Peyer's patch (tissue), 4 donors: ENCODE measurements at regions not wholly inside any gene's neighbourhood (a gene's known extent, or its start where the extent isn't known, plus 50 kb on each side); places are given as distances from the start of the nearest gene placed in this dataset.

Source experiments
- POLR2A ChIP-seq, 2 donors: fragments of 450-650 bp; IDR thresholded peaks; one replicate each; pipeline ENCODE4 v1.5.1; 2017; ENCODE audit warnings: antibody characterized with exemption in 2 of 2, mild to moderate bottlenecking in 2 of 2, moderate library complexity in 2 of 2
- TF ChIP-seq, protein P1 (sequence below), 6 experiments: fragments of 450-650 bp in 4 of 6; fragments of 200-600 bp in 2 of 6; sonication (generic) in 1 of 6; IDR thresholded peaks; one replicate each; pipeline ENCODE4 v1.5.1; 2017 to 2019; ENCODE audit warnings: antibody characterized with exemption in 6 of 6, mild to moderate bottlenecking in 3 of 6, moderate library complexity in 1 of 6

DNA sequence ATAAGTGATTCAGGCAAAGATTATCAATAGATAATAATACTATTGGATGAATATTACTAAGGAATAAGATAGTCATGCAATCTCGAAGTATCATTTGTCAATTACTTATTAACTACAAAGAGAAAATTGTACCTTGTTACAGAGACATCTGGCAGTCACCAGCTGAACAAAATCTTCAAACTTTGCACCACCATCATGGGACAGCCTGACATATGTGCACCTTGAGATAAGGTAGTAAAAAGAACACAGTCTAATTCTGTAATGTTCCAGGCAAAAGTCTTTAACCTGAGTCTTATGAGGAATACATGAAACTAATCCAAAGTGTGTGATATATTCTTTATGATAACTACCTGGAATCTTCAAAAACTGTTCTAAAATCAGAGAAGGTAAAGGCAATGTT is 423.0 kb upstream of the ZNF608 start:
- TF ChIP-seq POLR2A (IDR thresholded peaks at IDR 0.05), result no peak
- TF ChIP-seq, protein P1, sequence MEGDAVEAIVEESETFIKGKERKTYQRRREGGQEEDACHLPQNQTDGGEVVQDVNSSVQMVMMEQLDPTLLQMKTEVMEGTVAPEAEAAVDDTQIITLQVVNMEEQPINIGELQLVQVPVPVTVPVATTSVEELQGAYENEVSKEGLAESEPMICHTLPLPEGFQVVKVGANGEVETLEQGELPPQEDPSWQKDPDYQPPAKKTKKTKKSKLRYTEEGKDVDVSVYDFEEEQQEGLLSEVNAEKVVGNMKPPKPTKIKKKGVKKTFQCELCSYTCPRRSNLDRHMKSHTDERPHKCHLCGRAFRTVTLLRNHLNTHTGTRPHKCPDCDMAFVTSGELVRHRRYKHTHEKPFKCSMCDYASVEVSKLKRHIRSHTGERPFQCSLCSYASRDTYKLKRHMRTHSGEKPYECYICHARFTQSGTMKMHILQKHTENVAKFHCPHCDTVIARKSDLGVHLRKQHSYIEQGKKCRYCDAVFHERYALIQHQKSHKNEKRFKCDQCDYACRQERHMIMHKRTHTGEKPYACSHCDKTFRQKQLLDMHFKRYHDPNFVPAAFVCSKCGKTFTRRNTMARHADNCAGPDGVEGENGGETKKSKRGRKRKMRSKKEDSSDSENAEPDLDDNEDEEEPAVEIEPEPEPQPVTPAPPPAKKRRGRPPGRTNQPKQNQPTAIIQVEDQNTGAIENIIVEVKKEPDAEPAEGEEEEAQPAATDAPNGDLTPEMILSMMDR (IDR thresholded peaks at IDR 0.05), result no peak
